Natural killer cell treated with Interleukin-12 subunit alpha and Interleukin-12 subunit beta and Interleukin-15 and Interleukin-18, amount 100 ng/mL, for 72 hours (primary cell): ENCODE measurements at regions not wholly inside any gene's neighbourhood (a gene's known extent, or its start where the extent isn't known, plus 50 kb on each side); places are given as distances from the start of the nearest gene placed in this dataset.
A peak's percentile ranks its signal among the peaks of the same experiment; 100 is the strongest.
"Not testable (repeated sequence)": the region's sequence is repeated elsewhere in the genome, so short reads cannot be mapped to it uniquely, and the experiment has no call there.

Experiments used
- ATAC-seq, 2 donors: fragments of 150-1000 bp; cut with Tn5 transposase in 1 of 2; sonication (Bioruptor Pico), chemical (Tn5 transposase) in 1 of 2; 2 replicates each; pipeline ENCODE4 v1.10.0; 2021
- DNase-seq: peaks from one replicate; pipeline ENCODE4 v3.0.0; 2022; ENCODE audit warnings: low spot score
- H3K27ac Mint-ChIP-seq, 2 donors: 1 replicate in 1 of 2; 2 replicates in 1 of 2; pipeline ENCODE4 v1.8.0; 2022; ENCODE audit warnings: mixed read lengths in 2 of 2, mild to moderate bottlenecking in 1 of 2, moderate library complexity in 1 of 2
- H3K27me3 Mint-ChIP-seq, 2 donors: 1 replicate in 1 of 2; 2 replicates in 1 of 2; pipeline ENCODE4 v1.8.0; 2022; ENCODE audit warnings: mixed read lengths in 2 of 2
- H3K36me3 Mint-ChIP-seq: one replicate; pipeline ENCODE4 v1.8.0; 2022; ENCODE audit warnings: mixed read lengths
- H3K4me1 Mint-ChIP-seq, 2 donors: 1 replicate in 1 of 2; 2 replicates in 1 of 2; pipeline ENCODE4 v1.8.0; 2022; ENCODE audit warnings: low read depth in 2 of 2, mixed read lengths in 2 of 2, mild to moderate bottlenecking in 1 of 2
- H3K4me3 Mint-ChIP-seq: one replicate; pipeline ENCODE4 v1.8.0; 2022; ENCODE audit warnings: mixed read lengths
- H3K9me3 Mint-ChIP-seq: 2 replicates; pipeline ENCODE4 v1.8.0; 2022; ENCODE audit warnings: mixed read lengths

GRCh38 chr22:47310601-47311000, 548.2 kb downstream of the TBC1D22A start:
- H3K36me3 Mint-ChIP-seq: no peaks in the 10 kb centered on the region
- H3K9me3 Mint-ChIP-seq: no peaks in the 10 kb centered on the region
- DNase-seq: no peak
- H3K4me3 Mint-ChIP-seq: no peak overlapping the region
- peaks cover 15 to 48% of the 10 kb centered on the region in 2 donors for H3K27me3 Mint-ChIP-seq
- peaks cover 0 to 6% of the 10 kb centered on the region in 2 donors for H3K4me1 Mint-ChIP-seq
- no peak for ATAC-seq
- no peak overlapping the region for H3K27ac Mint-ChIP-seq

- ATAC-seq: no peak
- Mint-ChIP-seq H3K27ac (no peak overlapping the region), H3K4me1 (peaks cover 0 to 6% of the 10 kb centered on the region in 2 donors), H3K36me3 (no peaks in the 10 kb centered on the region), H3K4me3 (no peak overlapping the region), H3K9me3 (no peaks in the 10 kb centered on the region), H3K27me3 (peaks cover 12 to 41% of the 10 kb centered on the region in 2 donors)
- no peak for DNase-seq
Measured at GRCh38 chr22:47309946-47310345, 547.5 kb downstream of the TBC1D22A start.

GRCh38 chr22:47309476-47309875, 547.0 kb downstream of the TBC1D22A start:
- ATAC-seq: no peak
- H3K27me3 Mint-ChIP-seq: peaks cover 8 to 37% of the 10 kb centered on the region in 2 donors
- H3K9me3 Mint-ChIP-seq: no peaks in the 10 kb centered on the region
- peaks cover 0 to 6% of the 10 kb centered on the region in 2 donors for H3K4me1 Mint-ChIP-seq
- DNase-seq: no peak
- H3K36me3 Mint-ChIP-seq: no peaks in the 10 kb centered on the region
- no peak overlapping the region for H3K4me3 Mint-ChIP-seq
- no peak overlapping the region for H3K27ac Mint-ChIP-seq

GRCh38 chr22:47308886-47309285, 546.4 kb downstream of the TBC1D22A start:
- no peak for ATAC-seq
- no peak for DNase-seq
- no peak overlapping the region for H3K4me3 Mint-ChIP-seq
- H3K27ac Mint-ChIP-seq: no peak overlapping the region
- no peaks in the 10 kb centered on the region for H3K36me3 Mint-ChIP-seq
- H3K4me1 Mint-ChIP-seq: peaks cover 0 to 6% of the 10 kb centered on the region in 2 donors
- H3K9me3 Mint-ChIP-seq: no peaks in the 10 kb centered on the region
- peaks cover 6 to 31% of the 10 kb centered on the region in 2 donors for H3K27me3 Mint-ChIP-seq

GRCh38 chr22:47307822-47308221, 545.4 kb downstream of the TBC1D22A start:
- no peak for ATAC-seq
- no peak overlapping the region for H3K4me3 Mint-ChIP-seq
- no peak for DNase-seq
- no peaks in the 10 kb centered on the region for H3K36me3 Mint-ChIP-seq
- peaks cover 3 to 21% of the 10 kb centered on the region in 2 donors for H3K27me3 Mint-ChIP-seq
- H3K4me1 Mint-ChIP-seq: peaks cover 0 to 6% of the 10 kb centered on the region in 2 donors
- no peak overlapping the region for H3K27ac Mint-ChIP-seq
- no peaks in the 10 kb centered on the region for H3K9me3 Mint-ChIP-seq

- Mint-ChIP-seq H3K36me3 (no peaks in the 10 kb centered on the region), H3K4me3 (no peak overlapping the region), H3K4me1 (peaks cover 0 to 6% of the 10 kb centered on the region in 2 donors), H3K27me3 (peaks cover 3 to 18% of the 10 kb centered on the region in 2 donors), H3K27ac (no peak overlapping the region), H3K9me3 (no peaks in the 10 kb centered on the region)
- ATAC-seq: no peak
- DNase-seq: no peak
Measured at GRCh38 chr22:47307326-47307725, 544.9 kb downstream of the TBC1D22A start.

- peaks cover 0 to 10% of the 10 kb centered on the region in 2 donors for H3K27me3 Mint-ChIP-seq
- no peak overlapping the region for H3K27ac Mint-ChIP-seq
- H3K4me3 Mint-ChIP-seq: no peak overlapping the region
- no peaks in the 10 kb centered on the region for H3K9me3 Mint-ChIP-seq
- peaks cover 0 to 6% of the 10 kb centered on the region in 2 donors for H3K4me1 Mint-ChIP-seq
- no peaks in the 10 kb centered on the region for H3K36me3 Mint-ChIP-seq
- no peak for ATAC-seq
- DNase-seq: no peak
Measured at GRCh38 chr22:47304854-47305253, 542.4 kb downstream of the TBC1D22A start.

- Mint-ChIP-seq H3K27ac (no peak overlapping the region), H3K36me3 (no peaks in the 10 kb centered on the region), H3K4me3 (no peak overlapping the region), H3K27me3 (peaks cover 0 to 10% of the 10 kb centered on the region in 2 donors), H3K4me1 (peaks cover 0 to 6% of the 10 kb centered on the region in 2 donors), H3K9me3 (no peaks in the 10 kb centered on the region)
- ATAC-seq: peak in 1 of 2 donors; percentile 11
- DNase-seq: no peak
Measured at GRCh38 chr22:47304191-47304831, 541.9 kb downstream of the TBC1D22A start.

GRCh38 chr22:47303161-47303890, 540.9 kb downstream of the TBC1D22A start:
- Mint-ChIP-seq H3K27ac (no peak overlapping the region), H3K4me3 (no peak overlapping the region), H3K36me3 (no peaks in the 10 kb centered on the region), H3K27me3 (peaks cover 0 to 10% of the 10 kb centered on the region in 2 donors), H3K4me1 (peaks cover 0 to 6% of the 10 kb centered on the region in 2 donors), H3K9me3 (no peaks in the 10 kb centered on the region)
- ATAC-seq: peak in 1 of 2 donors; percentile 21
- no peak for DNase-seq

GRCh38 chr22:47302587-47302986, 540.1 kb downstream of the TBC1D22A start:
- ATAC-seq, H3K27ac Mint-ChIP-seq, DNase-seq, H3K36me3 Mint-ChIP-seq, H3K4me1 Mint-ChIP-seq, H3K4me3 Mint-ChIP-seq, H3K9me3 Mint-ChIP-seq, H3K27me3 Mint-ChIP-seq: not testable (repeated sequence)

- Mint-ChIP-seq H3K4me1 (no peaks in the 10 kb centered on the region), H3K9me3 (no peaks in the 10 kb centered on the region), H3K36me3 (no peaks in the 10 kb centered on the region), H3K27ac (no peak overlapping the region), H3K4me3 (no peak overlapping the region), H3K27me3 (peaks cover 0 to under 1% of the 10 kb centered on the region in 2 donors)
- DNase-seq (no peak), ATAC-seq (no peak)
Measured at GRCh38 chr22:47301820-47302475, 539.5 kb downstream of the TBC1D22A start.

GRCh38 chr22:47300698-47301405, 538.4 kb downstream of the TBC1D22A start:
- Mint-ChIP-seq H3K9me3 (no peaks in the 10 kb centered on the region), H3K4me1 (no peaks in the 10 kb centered on the region), H3K27ac (no peak overlapping the region), H3K27me3 (peaks cover 3 to 5% of the 10 kb centered on the region in 2 donors), H3K36me3 (no peaks in the 10 kb centered on the region), H3K4me3 (no peak overlapping the region)
- no peak for DNase-seq
- ATAC-seq: no peak

GRCh38 chr22:47299863-47300697, 537.6 kb downstream of the TBC1D22A start:
- Mint-ChIP-seq H3K9me3 (no peaks in the 10 kb centered on the region), H3K4me3 (no peak overlapping the region), H3K27ac (no peak overlapping the region), H3K4me1 (no peaks in the 10 kb centered on the region), H3K36me3 (no peaks in the 10 kb centered on the region), H3K27me3 (peaks cover 3 to 6% of the 10 kb centered on the region in 2 donors)
- ATAC-seq (no peak), DNase-seq (no peak)
